HG03196 (cell line): ENCODE measurements at regions not wholly inside any gene's neighbourhood (a gene's known extent, or its start where the extent isn't known, plus 50 kb on each side); places are given as distances from the start of the nearest gene placed in this dataset.

Experiments
- ATAC-seq: cut with Tn5 transposase; IDR thresholded peaks from one replicate; pipeline ENCODE4 v1.9.1; 2021; ENCODE audit not compliant: unreplicated experiment

DNA sequence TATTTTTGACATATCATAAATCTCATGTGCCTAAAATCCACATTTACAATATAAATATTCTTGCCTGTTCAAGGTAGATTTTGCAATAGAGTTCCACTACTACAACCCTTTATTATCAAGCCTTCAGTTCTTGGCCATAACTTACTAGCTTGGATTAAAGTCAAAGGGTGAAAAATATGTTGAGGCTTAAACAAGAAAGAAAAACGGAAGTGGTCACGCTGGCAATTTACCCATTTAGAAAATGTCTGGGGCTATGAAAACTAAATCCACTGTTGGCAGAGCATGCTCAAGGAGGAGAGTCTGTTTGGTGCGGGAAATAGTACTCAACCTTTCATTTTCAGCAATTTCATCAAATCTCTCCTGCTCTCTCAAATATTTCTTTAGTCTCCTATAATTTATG is 209.8 kb upstream of the RHOBTB1 start:
- no peak for ATAC-seq

DNA sequence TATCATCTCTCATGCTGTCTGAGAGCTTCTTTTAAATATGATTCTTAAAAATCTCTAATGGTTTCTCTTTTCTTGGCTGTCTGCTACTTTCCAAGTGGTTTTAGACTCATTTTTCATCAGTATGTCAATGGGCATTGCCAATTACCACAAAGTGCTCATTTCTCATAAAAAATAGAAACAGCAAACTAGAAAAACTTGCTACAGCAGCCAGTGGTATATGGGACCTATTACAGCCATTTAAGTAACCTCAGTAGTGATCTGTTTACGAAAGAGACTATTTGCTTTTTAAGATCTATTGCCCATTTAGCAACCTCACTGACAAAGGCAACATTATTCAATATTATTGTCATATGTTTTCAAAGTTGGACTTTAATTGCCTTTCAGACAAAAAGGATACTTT is 207.1 kb upstream of the RHOBTB1 start:
- no peak for ATAC-seq

DNA sequence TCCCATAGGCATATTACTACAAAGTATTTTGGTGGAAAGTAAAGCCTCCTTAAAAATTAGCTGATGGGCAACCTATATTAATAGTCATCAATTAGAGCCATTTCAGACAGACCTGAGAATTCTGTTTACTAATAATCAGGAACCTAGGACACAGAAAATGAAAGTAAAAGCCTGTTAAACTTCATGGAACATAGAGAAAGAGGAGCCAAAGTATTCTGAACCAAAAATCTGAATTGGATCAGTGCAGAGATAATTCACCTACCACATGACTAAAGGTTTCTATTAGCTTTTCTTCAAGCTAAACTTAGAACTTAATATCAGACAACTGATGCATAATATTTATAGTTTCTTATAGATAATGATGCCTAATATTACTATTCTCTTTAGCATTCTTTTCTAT is 204.5 kb upstream of the RHOBTB1 start:
- no peak for ATAC-seq

DNA sequence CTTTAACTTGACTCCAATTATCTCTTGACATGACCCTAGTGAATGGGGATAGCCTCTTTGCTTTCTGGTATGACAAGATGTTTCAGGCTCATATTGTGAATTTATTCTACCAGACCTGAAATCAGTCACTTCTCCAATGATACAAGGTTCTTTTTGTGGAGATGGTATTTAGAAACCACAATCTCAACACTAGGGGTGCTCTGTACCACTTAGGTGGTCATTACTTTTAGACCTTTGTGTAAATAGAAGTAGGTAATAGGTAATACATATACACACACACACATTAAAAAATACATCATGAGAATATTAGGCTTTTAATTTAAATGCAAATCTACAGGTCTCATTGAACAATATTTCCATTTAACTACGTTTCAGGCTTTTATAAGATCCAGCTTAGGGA is 199.0 kb upstream of the RHOBTB1 start:
- ATAC-seq = no peak

DNA sequence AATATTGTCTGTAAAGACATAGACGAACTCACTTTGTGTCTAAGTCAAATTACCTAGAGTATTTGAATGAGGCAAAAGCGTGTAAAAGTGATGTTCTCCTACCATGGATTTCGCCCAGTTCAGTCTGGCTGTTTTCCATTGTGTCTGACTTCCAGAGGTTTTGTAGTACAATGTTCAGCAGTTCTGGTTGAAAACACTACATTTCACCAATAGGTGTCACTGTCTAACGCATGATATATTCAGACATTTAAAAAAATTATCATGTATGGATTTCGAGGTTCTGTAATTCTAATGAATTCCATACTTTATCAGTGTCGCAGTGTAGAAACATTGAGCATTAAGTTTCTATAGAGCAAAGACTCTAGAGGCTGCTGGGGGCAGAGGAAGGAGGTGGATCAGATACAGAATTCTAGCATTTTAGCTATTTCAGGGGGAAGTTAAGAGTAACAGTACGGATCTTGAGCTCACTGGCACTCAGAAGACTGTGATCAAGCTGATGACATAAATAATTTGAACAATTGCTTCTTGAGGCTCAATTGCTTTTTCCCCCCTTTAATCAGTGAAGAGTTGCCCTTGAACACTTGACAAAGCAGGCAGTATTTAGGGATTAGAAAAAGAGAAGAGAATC is 196.9 kb upstream of the RHOBTB1 start:
- no peak for ATAC-seq

DNA sequence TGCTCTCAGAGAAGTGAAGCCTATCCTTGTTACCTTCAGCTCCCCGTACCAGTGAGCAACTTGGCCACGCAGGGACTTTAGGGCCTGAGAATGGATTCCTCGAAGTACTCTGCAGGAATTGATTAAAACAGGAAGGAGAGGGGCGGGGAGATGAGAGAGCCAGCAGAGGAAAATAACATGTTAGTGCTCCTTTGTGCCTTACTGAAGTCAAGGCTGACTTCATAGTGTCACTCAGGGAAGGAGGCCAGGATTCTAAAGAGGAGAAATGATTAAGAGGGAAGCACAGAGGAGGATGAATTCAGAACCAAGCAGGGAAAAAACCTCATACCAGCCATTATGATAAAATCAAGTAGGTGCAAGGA is 195.6 kb upstream of the RHOBTB1 start:
- no peak for ATAC-seq

DNA sequence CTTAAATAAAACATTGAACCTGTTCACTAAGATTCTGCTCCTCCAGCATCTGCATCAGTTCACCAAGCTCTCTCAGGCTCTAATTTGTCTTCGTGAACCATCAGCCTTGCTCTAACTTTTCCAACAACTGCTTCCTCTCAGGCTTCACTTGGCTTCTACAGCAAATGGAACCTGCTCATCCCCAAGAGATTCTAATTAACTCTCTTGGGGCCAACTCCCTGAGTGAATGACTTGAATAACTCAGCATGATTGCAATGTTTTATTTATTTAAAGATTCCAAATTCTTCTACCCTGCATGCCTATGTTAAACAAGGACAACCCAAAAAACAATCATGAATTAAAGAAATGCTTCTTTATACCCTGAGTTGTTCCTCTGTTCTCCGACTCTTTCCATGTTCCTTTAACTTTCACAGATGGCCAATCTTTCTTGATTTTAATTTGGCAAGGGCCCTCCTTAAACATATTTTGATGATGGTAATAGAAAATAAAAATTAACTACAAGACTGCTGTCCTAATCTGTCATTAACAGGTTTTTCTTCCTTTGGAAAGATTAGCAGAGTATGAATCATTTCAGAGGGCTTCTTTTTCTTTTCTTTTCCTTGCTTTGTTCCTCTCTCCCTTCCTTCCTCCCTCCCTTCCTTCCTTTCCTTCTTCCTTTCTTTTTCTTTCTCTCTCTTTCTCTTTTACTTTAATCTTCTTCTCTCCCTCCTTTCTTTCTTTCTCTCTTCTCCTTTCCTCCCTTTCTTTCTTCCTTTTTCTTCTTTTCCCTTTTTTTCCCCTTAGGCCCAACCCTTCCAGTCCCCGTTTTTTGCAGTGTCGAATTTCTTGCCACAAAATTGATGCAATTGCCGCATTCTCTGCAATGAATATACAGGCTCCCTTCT is 195.0 kb upstream of the RHOBTB1 start:
- no peak for ATAC-seq

DNA sequence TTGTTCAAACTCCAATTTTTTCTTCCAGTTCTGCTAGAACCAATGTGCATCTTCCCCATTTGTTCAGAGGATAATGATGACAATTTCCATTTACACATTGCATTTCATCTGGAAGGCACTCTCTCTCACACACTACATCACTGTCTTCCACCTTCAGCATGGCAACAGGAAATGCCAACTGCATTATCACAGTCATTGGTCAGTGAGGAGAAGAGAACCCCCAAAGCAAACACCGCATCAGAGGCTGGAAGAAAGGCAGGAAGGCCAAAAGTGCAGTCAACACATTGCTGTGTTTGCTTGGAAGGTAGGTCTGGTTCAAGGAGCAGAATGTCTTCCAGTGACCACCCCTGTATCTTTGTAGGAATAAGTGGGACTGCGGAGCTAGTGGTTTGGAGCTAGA is 192.2 kb upstream of the RHOBTB1 start:
- no peak for ATAC-seq

DNA sequence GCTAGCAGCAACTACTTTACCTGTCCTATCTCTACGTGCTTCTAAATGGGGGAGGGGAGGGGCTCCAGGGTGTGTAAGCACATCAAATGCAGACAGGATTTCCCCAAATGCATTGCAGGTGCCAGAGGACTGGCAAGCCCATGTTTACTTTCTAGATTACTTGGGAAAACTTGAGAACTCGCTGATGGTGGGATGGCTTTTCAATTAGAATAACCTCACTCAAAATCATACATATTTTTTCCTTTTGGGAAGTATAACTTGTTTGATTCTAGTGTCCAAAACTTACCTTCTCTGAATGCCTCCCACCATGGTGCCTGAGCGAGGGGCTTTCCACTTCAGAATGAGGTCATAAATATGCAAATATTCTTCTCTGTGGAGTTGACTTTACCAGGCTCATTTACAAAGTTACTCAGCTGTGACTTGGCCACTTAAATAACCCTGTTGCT is 191.3 kb upstream of the RHOBTB1 start:
- peak; percentile 81 for ATAC-seq

DNA sequence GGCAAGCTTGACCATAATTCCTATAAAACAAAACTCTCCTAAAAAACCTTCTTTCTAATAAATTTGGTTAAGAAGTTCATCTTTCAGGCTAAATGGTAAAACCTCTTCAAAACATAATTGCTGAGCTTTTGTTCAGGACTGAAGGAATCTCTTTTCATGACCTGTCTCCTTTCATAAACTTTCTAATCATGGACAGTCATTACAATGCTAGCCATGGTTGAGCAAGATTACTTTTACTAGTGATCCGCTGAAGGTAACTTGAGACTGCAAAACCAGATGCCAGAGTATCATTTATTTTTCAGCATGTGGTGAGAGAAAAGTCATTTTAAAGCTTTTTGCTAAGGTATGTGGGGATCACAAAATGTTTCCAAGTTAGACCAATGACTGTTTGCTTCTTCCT is 186.4 kb upstream of the RHOBTB1 start:
- ATAC-seq = no peak

DNA sequence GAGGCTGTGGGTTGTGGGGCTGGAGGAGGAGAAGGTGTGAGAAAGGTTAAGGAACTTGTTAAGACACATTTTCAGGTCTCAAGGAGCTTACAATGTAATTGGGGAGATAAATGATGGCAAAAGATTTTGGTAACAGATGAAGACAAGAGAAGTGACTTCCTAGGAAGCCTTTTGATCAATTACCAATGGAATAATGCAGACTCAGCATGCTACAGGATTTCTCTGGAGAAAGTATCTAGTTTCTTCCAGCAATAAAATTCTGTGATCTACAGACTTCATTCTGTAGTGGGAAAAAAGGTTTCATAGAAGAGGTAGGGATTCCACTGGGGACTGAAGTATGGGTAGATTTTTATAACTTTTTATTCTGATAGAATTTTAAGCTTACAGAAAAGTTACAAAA is 184.2 kb upstream of the RHOBTB1 start:
- no peak for ATAC-seq

DNA sequence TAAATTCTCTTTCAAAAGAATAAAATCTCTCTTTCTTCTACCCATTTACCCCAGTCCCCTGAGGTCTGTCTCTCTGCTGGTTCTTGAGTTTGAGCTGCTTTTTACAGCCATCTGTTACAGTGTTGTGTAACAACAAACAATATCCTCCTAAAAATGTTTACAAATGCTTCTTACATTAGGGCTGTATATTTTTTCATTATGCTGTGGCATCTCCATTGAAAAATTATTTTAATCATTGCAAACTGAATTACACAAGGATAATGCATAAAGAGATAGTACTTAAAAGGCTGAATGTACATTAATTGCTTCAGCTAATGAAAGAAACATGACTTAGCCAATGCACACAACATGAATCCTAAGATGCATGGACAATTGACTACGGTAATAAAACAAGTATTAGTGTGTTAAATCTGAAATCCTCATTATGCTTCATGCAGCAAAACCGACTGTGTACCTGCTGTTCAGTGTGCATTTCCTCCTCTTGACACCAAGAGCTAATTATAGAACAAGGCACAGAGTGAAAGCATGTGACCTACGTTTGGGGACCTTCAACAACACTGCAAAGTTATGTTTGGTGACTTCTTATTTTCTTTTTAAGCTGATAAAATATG is 181.7 kb upstream of the RHOBTB1 start:
- peak; percentile 59 for ATAC-seq

DNA sequence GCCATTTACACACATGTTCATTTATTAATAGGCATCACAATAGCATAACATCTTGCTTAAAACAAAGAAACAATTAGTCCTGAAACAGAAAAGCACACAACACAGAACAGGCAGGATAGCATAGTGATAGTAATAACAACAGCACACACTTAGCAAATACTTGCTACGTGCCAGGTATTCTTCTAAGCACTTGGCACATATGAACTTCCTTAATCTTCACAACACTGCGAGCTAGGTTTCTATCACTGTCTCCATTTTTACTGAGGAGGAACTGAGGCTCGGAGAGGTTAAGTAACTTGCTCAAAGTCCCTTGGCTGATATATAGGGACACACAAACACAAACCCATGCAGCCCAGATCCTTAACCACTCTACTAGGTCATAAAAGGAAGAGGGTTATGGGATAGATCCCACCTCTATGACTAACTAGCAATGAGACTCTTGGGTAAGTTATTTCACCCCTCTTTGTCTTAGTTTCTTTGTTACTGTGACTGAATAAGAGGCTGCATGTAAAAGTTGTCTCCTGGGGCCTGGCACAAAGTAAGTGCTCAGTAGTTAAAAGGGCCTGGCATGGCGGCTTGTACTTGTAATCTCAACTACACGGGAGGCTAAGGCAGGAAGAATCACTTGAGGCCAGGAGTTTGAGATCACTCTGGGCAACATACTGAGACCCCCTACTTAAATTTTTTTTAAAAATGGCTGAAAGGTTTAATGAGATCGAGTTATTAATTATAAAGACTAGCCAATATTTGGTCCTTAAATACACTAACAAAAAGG is 181.0 kb upstream of the RHOBTB1 start:
- ATAC-seq = no peak

DNA sequence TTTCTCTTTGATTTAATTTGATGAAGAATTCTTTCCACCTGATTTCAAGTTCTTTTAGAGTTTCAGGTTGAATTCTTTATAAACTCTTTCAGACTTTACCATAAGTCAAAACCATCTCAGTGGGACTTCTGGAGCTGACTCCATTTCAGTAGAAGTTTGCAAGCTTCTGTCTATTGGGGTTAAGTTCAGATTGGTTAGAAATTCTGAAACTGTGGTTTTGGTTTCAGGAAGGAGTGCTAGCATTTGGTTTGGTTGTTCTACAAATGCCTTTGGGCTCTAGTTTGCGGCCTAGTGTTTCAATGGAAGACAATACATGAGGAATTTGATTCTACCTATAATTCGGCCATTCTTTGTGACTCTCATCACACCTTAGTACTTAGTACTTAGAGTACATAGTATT is 176.8 kb upstream of the RHOBTB1 start:
- ATAC-seq = no peak

DNA sequence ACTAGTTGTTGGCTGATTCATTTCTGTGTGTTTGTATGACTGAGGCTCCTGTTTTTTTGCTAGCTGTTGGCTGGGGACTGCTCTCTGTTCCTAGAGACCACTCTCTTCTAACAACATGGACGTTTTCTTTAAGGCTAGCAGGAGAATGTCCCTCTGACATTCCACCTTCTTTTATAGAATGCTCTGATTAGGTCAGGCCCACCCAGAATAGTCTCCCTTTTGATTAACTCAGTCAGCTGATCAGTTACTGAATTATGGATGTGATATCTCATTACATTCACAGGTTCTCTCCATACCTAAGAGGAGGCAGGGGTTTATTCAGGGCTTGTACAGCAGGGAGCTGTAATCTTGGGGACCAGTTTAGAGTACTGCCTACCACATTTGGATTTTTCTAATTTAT is 175.6 kb upstream of the RHOBTB1 start:
- no peak for ATAC-seq

DNA sequence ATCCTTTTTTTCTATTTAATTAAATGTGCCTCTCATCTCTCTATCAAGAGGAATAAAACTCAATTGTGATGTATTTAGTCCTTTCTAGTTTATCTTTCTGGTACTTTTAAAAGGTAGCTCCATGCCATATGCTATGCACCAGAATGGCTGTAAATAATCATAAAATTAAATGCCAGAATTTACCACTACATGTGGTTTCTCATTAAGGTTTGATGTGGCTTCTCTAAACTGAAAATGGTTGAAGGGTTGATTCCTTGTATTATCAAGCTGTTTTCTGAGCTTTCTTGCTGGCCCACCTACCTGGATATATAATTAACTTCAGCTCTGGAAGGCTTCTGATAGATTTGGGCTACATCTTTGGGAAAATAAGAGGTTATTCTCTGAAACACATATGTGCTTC is 171.9 kb upstream of the RHOBTB1 start:
- ATAC-seq = no peak

DNA sequence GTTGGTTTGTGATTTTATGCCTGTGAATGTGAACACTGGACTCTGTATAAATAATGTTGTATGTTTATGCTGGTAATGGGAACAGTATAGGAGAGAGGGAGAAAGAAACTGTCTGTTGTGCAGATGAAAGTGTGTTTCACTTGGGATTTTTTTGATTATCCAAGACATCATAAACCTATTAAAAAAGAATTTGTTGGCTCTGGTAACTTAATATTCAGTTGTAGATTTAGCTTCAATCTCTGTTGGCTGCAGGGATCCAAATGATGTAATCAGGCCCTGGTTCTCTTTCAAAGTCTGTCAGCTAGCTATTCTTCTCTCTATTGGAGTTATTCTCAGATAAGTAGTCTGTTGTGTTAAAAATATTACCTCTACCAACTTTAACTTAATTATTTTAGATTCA is 168.8 kb upstream of the RHOBTB1 start:
- no peak for ATAC-seq

DNA sequence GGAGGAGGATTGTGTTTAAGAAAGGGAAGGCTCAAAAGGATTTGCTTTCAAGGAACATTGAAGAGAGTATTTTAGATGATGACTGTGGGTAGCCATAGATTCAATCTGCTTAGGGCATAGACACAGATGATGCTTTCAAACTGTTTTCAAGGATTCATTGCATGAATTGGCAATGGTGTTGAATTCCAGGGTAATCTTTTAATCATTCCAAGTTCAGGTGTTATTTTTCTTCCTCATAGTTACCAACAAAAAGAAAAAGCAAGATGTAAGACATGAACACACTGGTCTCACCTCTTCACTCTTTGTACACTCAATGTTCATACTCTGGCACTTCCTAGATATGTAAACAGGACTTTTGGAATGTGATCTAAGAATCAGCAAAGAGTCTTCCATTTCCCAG is 167.0 kb upstream of the RHOBTB1 start:
- no peak for ATAC-seq

DNA sequence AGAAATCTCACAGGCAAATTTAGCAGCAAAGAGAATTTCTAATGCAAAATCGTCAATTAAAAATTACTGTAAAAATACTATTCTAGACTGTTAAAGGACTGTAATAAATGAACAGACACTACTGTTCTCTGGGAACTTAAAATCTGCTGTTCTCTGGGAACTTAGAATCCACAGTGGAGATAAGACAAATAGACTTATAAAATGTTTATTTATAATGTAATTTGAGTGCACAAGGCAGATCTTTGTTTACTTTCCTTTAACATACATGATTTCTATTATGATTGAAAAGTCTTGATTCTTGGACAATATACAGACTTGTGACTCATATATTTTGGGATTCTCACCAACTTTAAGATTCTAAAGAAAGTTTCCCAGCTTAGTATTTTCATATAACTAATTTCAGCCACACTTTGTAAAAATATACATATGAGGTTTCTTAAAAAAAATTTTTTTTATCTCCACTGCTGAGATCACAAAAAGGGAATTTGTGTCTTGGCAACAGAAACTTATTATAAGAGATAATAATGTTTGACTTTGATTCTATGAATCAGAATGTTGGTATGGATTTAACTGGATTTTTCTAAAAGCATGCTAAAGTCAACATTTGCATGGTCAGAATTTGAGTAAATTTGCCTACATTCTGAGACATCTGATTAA is 166.3 kb upstream of the RHOBTB1 start:
- ATAC-seq = no peak

DNA sequence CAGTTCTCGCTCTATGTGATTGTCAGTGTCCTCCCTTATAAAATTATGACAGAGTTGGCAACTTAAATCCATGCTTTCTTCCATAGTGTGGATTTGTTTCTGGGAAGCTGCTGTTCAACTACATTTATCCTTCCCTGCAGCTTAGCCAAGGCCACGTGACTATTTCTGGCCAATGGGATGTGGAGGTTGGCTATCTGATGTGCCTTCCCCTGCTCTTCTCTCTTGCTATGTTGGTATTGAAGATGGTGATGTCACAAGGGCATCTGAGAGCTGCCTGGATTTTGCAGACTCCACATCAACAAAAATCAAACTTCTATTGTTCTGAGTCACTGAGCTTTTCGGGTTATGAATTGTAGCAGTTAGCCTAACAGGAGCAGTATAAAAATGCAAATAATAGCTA is 164.9 kb upstream of the RHOBTB1 start:
- ATAC-seq = no peak

DNA sequence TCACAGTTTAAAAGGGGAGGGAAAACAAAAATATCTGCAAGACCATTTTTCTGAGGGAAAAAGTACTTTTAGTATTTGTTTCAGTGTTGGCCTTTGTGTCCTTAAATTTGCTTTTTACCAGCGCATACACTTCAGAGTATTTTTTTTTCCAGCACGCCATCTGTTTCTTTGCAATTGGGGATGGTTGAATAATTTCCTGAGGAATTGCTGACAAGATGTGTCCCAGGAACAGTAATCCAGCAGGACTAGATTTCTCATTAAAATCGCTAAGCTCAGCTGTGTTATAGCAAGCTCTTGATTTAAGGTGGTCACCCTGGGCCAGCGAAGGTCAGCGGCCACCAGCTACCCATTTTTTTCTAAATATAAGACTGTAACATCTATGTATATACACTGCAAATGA is 156.9 kb upstream of the RHOBTB1 start:
- no peak for ATAC-seq
